ENCODE measurements at regions not wholly inside any gene's neighbourhood (a gene's known extent, or its start where the extent isn't known, plus 50 kb on each side); places are given as distances from the start of the nearest gene placed in this dataset.
"Not testable (repeated sequence)": the region's sequence is repeated elsewhere in the genome, so short reads cannot be mapped to it uniquely, and the experiment has no call there.

DNA sequence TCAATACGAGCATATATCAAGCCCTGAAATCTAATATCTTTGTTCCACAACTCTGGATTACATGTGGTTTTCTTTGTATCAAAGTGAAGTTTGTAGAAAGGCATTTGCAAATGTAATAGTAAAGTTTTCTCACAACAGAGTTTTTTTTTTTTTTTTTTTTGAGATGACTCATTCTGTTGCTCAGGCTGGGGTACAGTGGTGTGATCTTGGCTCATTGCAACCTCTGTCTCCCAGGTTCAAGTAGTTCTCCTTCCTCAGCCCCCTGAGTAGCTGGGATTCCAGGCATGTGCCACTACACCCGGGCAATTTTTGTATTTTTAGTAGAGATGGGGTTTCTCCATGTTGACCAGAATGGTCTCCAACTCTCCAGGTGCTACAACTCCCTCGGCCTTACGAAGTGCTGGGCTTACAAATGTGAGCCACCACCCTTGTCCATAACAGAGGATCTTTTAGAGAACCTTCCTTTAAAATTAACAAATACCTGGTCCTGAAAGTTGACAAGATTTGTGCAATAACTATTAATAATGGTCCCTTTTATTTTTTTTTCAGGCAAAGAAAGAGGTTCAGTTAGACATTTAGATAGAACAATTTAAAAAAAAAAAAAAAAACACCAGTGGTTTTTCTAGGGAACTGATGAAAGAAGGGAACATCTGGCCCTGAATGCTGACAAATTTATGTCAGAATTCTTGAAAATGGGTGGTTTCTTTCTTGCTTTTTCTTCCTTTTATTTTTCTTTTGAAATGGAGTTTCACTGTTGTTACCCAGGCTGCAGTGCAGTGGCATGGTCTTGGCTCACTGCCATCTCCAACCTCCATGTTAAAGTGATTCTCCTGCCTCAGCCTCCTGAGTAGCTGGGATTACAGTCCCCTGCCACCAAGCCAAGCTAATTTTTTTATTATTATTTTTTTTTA, 278.5 kb downstream of the RPS4Y2 start:
- Mint-ChIP-seq H3K27ac (peak overlapping the region; percentile 80), H3K4me3 (peak overlapping the region; percentile 35), H3K9me3 (ENCODE audit: low read depth) (peaks cover 1% of the 10 kb centered on the region), H3K27me3 (no peaks in the 10 kb centered on the region), H3K36me3 (ENCODE audit: low read depth) (no peaks in the 10 kb centered on the region), H3K4me1 (peaks cover 41% of the 10 kb centered on the region)
- intact Hi-C loops (cut with DNase I, micrococcal nuclease): loop anchor here (2.0 to 10.0 kb wide), 2 partner anchors 36 to 100 kb away; no protein-coding TSS in a partner anchor
- CTCF ChIA-PET: no interaction called here
- ATAC-seq (peak; percentile 71), DNase-seq (peak; percentile 63)
- POLR2A ChIA-PET: no interaction called here

DNA sequence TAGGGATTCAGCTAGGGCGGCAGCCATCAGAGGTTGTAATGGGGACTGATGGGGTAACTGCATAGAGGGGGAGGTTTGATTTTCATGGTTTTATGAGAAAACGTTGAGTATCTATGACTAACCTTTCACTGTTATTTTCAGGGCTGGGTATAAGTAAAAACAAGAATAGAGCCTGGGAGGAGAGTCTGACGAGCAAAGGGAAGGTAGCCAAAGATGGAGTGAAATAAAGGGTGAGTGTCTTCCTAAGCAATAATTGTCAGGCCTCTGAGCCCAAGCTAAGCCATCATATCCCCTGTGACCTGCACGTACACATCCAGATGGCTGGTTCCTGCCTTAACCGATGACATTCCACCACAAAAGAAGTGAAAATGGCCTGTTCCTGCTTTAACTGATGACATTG, 281.5 kb downstream of the RPS4Y2 start:
- POLR2A ChIA-PET: not testable (repeated sequence)
- peaks cover 41% of the 10 kb centered on the region for H3K4me1 Mint-ChIP-seq
- ATAC-seq: peak; percentile 62

DNA sequence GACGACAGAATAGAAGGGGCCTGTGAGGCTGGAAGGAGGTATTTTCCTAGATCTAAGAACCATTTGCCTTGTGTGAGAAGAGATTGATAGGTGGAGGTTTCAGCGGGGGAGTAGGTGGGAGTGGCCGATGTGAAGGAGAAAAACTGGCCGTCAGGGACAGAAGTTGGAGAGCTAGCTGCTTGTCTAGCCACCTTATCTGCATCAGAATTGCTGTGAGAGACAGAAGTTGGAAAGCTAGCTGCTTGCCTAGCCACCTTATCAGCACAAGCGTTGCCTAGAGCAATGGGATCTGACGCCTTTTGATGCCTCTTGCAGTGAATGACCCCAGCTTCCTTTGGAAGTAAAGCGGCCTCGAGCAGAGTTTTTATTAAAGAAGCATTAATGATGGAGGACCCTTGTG, 283.9 kb downstream of the RPS4Y2 start:
- DNase-seq: no peak
- H3K36me3 Mint-ChIP-seq (ENCODE audit: low read depth): peaks cover 4% of the 10 kb centered on the region
- H3K27ac Mint-ChIP-seq: no peak overlapping the region
- H3K4me3 Mint-ChIP-seq: no peak overlapping the region
- H3K27me3 Mint-ChIP-seq: no peaks in the 10 kb centered on the region
- intact Hi-C loops (cut with DNase I, micrococcal nuclease): loop anchor here in 1 of 2 experiments (10.0 kb wide), 1 partner anchor 95 kb away; no protein-coding TSS in a partner anchor
- no peak for ATAC-seq
- POLR2A ChIA-PET: no interaction called here
- CTCF ChIA-PET: interaction anchor here (0.7 kb wide), 1 partner anchor 252 kb away, joined by 3 read pairs; no protein-coding TSS in a partner anchor
- H3K9me3 Mint-ChIP-seq (ENCODE audit: low read depth): peaks cover 9% of the 10 kb centered on the region
- H3K4me1 Mint-ChIP-seq: peaks cover 20% of the 10 kb centered on the region

More for the DNA sequence above, 281.5 kb downstream of the RPS4Y2 start:
- peak overlapping the region; percentile 75 for H3K27ac Mint-ChIP-seq
- intact Hi-C loops (cut with DNase I, micrococcal nuclease): loop anchor here in 1 of 2 experiments (10.0 kb wide), 1 partner anchor 97 kb away; no protein-coding TSS in a partner anchor
- CTCF ChIA-PET; H3K4me3 Mint-ChIP-seq; H3K9me3 Mint-ChIP-seq (ENCODE audit: low read depth); H3K27me3 Mint-ChIP-seq; H3K36me3 Mint-ChIP-seq (ENCODE audit: low read depth); DNase-seq: not testable (repeated sequence)

DNA sequence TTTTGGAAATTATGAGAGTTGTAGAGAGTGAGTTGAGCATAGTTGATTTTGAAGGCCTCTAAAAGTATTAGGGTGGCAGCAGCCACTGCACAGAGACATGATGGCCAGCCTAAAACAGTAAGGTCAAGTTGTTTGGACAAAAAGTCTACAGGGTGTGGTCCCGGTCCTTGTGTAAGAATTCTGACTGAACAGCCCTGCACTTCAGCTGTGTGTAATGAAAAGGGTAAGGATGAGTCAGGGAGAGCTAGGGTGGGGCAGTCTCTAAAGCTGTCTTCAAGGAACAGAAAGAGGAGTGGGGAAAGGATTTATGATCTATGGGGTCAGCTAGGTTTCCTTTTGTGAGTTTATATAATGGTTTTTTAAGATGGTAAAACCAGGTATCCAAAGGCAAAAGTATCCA, 284.8 kb downstream of the RPS4Y2 start:
- H3K9me3 Mint-ChIP-seq (ENCODE audit: low read depth); ATAC-seq; H3K27ac Mint-ChIP-seq; CTCF ChIA-PET; intact Hi-C loops (cut with DNase I, micrococcal nuclease); H3K27me3 Mint-ChIP-seq; POLR2A ChIA-PET; DNase-seq; H3K4me3 Mint-ChIP-seq; H3K36me3 Mint-ChIP-seq (ENCODE audit: low read depth): not testable (repeated sequence)
- H3K4me1 Mint-ChIP-seq: peaks cover 18% of the 10 kb centered on the region

DNA sequence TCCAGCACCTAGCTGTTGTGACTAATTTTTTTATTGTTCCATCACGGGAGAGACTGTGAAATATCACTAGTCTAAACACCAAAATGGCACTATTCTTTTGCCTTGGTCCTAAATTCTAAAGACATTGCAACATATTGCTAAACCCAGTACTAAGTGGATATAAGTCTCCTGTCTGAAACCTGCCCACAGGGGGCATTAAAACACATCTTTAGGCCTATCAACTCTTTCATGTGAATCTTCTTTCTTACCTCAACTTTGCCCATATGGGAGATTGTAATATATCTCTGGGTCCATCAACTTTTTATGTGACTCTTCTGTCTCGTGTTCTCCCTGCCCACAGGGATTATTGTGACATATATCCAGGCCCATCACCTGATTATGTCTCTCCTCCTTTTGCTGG, 317.2 kb downstream of the RPS4Y2 start:
- no peak overlapping the region for H3K4me3 Mint-ChIP-seq
- H3K36me3 Mint-ChIP-seq (ENCODE audit: low read depth): no peaks in the 10 kb centered on the region
- H3K27me3 Mint-ChIP-seq: no peaks in the 10 kb centered on the region
- H3K27ac Mint-ChIP-seq: no peak overlapping the region
- intact Hi-C loops (cut with DNase I, micrococcal nuclease): loop anchor here in 1 of 2 experiments (10.0 kb wide), 1 partner anchor 48 kb away; no protein-coding TSS in a partner anchor
- ATAC-seq (no peak), DNase-seq (peak; percentile 6)
- H3K9me3 Mint-ChIP-seq (ENCODE audit: low read depth): no peaks in the 10 kb centered on the region
- ChIA-PET POLR2A (no interaction called here), CTCF (no interaction called here)
- peaks cover 5% of the 10 kb centered on the region for H3K4me1 Mint-ChIP-seq

DNA sequence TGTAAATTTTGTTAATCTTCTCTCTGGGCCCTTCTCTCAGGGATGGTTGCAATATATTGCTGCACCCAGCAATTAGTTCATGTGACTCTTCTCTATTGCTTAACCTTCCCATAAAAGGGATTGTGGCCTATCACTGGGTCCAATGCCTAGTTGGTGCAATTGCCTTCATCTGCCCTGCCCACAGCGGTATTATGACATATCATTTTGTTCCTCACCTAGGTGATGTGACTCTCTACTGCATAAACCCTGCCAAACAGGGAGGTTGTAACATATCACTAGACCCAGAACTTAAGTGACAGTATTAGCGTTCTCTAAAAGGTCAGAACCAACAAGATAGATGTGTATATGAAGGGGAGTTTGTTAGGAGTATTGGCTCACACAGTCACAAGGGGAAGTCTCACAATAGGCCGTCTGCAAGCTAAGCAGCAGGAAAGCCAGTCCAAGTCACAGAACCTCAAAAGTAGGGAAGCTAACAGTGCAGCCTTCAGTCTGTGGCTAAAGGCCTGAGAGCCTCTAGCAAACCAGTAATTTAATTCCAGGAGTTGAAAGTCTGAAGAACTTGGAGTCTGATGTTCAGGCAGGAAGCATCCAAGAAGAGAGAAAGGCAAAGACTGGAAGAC, 317.8 kb downstream of the RPS4Y2 start:
- Mint-ChIP-seq H3K27ac (no peak overlapping the region), H3K27me3 (no peaks in the 10 kb centered on the region), H3K9me3 (ENCODE audit: low read depth) (no peaks in the 10 kb centered on the region), H3K4me3 (no peak overlapping the region), H3K36me3 (ENCODE audit: low read depth) (no peaks in the 10 kb centered on the region), H3K4me1 (peaks cover 5% of the 10 kb centered on the region)
- CTCF ChIA-PET: no interaction called here
- no peak for ATAC-seq
- POLR2A ChIA-PET: no interaction called here
- DNase-seq: no peak
- intact Hi-C loops (cut with DNase I, micrococcal nuclease): loop anchor here in 1 of 2 experiments (10.0 kb wide), 1 partner anchor 49 kb away; no protein-coding TSS in a partner anchor

DNA sequence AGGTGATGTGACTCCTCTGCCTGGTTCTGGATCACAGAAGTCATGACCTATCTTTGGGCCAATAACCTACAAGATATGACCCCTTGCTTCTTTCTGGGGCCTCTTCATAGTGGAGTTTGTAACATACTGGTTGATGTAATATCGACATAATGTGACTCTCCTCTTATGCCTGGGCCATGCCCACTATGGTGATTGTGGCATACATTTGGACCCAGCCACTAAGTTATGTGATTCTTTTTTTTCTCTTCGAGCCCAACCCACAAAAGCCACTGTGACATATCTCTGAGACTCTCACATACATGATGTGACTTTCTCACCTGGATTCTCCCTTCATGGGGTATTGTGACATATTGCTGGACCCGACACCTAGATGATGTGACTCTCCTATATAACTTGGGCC, 319.8 kb downstream of the RPS4Y2 start:
- H3K27me3 Mint-ChIP-seq: no peaks in the 10 kb centered on the region
- intact Hi-C loops (cut with DNase I, micrococcal nuclease): loop anchor here in 1 of 2 experiments (10.0 kb wide), 1 partner anchor 51 kb away; no protein-coding TSS in a partner anchor
- ChIA-PET CTCF (no interaction called here), POLR2A (no interaction called here)
- DNase-seq: no peak
- no peak overlapping the region for H3K4me3 Mint-ChIP-seq
- no peaks in the 10 kb centered on the region for H3K9me3 Mint-ChIP-seq (ENCODE audit: low read depth)
- H3K27ac Mint-ChIP-seq: no peak overlapping the region
- H3K36me3 Mint-ChIP-seq (ENCODE audit: low read depth): no peaks in the 10 kb centered on the region
- ATAC-seq: no peak
- H3K4me1 Mint-ChIP-seq: peaks cover 5% of the 10 kb centered on the region

DNA sequence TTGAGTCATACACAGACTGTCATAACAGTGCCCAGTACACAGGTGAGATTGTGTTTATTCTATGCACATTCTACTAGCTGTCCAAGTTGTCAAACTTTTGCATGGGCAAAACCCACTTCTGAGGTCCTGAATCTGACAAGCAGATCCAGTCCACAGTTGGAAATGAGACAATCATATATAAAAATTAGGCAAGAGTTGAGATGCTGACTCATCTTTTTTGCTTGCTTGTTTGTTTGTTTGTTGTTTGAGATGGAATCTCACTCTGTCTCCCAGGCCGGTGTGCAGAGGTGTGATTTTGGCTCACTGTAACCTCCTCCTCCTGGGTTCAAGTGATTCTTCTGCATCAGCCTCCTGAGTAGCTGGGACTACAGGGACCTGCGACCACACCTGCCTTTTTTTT, 323.8 kb downstream of the RPS4Y2 start:
- CTCF ChIA-PET: no interaction called here
- Mint-ChIP-seq H3K27ac (no peak overlapping the region), H3K36me3 (ENCODE audit: low read depth) (no peaks in the 10 kb centered on the region), H3K4me3 (no peak overlapping the region), H3K9me3 (ENCODE audit: low read depth) (no peaks in the 10 kb centered on the region), H3K27me3 (no peaks in the 10 kb centered on the region), H3K4me1 (peaks cover 18% of the 10 kb centered on the region)
- DNase-seq: no peak
- no peak for ATAC-seq
- intact Hi-C loops (cut with DNase I, micrococcal nuclease): loop anchor here (10.0 kb wide), 2 partner anchors 55 to 335 kb away; no protein-coding TSS in a partner anchor
- POLR2A ChIA-PET: no interaction called here

DNA sequence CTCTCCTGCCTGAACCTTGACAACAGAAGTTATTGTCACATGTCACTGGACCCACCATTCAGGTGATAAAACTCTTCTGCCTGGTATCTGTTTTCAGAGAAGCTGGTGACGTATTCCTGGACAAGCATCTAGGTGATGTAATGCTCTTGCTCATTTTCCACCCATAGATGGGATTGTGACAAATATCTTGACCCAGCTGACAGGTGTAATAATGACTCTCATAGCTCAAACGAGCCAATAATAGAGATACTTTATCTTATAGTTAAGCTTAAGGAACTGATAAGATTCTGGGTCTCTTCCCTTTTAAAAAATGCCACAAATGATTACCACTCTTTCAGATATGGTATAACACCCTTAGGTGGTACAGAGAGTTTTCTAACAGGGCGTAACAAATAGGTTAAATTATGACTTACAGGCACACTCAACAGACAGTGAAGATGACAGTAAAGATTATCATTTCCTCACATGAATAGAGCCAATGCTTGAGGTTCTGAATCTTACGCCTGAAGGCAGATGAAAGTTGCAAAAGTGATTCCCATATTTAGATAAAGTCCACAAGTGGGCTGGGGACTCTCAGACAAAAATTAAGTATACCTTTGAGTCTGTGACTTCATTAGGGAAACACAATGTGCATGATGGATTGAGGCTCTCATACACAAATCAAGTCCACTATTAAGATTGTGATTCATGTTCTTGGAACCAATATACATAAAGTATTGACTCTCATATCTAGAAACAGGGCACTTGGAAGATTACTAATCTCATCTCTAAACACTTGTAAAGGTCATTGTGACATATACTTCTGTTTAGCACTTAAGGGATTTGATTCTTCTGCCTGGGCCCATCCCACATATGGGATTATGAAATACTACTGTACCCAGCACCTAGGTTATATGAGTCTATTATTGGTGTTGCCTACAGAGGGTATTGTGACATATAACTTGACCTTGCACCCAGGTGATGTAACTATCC, 326.0 kb downstream of the RPS4Y2 start:
- H3K4me3 Mint-ChIP-seq: no peak overlapping the region
- H3K9me3 Mint-ChIP-seq (ENCODE audit: low read depth): peaks cover 5% of the 10 kb centered on the region
- no peak for DNase-seq
- ChIA-PET CTCF (no interaction called here), POLR2A (no interaction called here)
- no peaks in the 10 kb centered on the region for H3K27me3 Mint-ChIP-seq
- H3K36me3 Mint-ChIP-seq (ENCODE audit: low read depth): no peaks in the 10 kb centered on the region
- peak; percentile 68 for ATAC-seq
- H3K27ac Mint-ChIP-seq: peak overlapping the region; percentile 42
- peaks cover 14% of the 10 kb centered on the region for H3K4me1 Mint-ChIP-seq
- intact Hi-C loops (cut with DNase I, micrococcal nuclease): loop anchor here in 1 of 2 experiments (10.0 kb wide), 1 partner anchor 337 kb away; no protein-coding TSS in a partner anchor

DNA sequence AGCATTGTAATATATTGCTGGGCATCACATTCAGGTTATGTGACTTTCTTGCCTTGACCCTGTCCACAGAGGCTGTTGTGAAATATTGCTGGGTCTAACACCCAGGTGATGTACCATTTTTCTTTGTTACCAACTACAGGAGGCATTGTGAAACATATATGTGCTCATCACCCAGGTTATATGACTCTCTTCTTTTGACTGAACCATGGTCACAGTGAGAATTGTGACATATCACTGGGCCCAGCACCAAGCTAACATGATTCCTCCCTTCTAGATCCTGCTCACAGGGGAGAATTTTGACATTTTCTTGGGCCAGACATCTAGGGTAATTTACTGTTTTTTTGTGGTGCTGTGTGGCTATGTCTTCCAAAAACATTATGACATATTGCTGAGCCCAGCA, 326.7 kb downstream of the RPS4Y2 start:
- peak; percentile 62 for ATAC-seq
- intact Hi-C loops (cut with DNase I, micrococcal nuclease): loop anchor here in 1 of 2 experiments (10.0 kb wide), 1 partner anchor 338 kb away; no protein-coding TSS in a partner anchor
- H3K36me3 Mint-ChIP-seq (ENCODE audit: low read depth): peaks cover 2% of the 10 kb centered on the region
- DNase-seq: no peak
- H3K4me3 Mint-ChIP-seq: no peak overlapping the region
- H3K9me3 Mint-ChIP-seq (ENCODE audit: low read depth): peaks cover 9% of the 10 kb centered on the region
- POLR2A ChIA-PET: no interaction called here
- peaks cover 13% of the 10 kb centered on the region for H3K4me1 Mint-ChIP-seq
- CTCF ChIA-PET: no interaction called here
- no peaks in the 10 kb centered on the region for H3K27me3 Mint-ChIP-seq
- peak overlapping the region; percentile 13 for H3K27ac Mint-ChIP-seq

DNA sequence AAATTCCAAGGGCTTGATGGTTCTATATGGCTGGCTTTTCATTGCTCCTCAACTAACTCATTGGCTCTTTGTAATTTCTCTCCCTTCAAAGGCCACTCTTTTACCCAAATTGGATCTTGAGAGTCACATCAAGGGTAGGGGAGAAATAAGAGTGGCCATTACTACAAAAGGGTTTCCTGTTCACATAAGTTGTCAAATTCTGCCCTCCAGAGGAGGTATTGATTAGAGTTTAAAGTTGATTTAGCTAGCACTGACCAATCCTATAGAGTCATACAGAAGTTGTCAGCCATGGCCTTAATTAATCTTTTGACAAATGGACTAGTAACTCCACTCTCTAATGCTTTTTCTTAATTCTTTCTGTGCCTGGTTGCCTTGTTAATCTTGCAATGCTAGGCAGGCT, 336.0 kb downstream of the RPS4Y2 start:
- no peak overlapping the region for H3K27ac Mint-ChIP-seq
- H3K27me3 Mint-ChIP-seq: no peaks in the 10 kb centered on the region
- ATAC-seq: no peak
- H3K9me3 Mint-ChIP-seq (ENCODE audit: low read depth): peaks cover 6% of the 10 kb centered on the region
- intact Hi-C loops (cut with DNase I, micrococcal nuclease): loop anchor here in 1 of 2 experiments (10.0 kb wide), 1 partner anchor 517 kb away; the partner anchor contains the start of gene EIF1AY
- H3K4me1 Mint-ChIP-seq: no peaks in the 10 kb centered on the region
- no peak overlapping the region for H3K4me3 Mint-ChIP-seq
- CTCF ChIA-PET: no interaction called here
- POLR2A ChIA-PET: no interaction called here
- H3K36me3 Mint-ChIP-seq (ENCODE audit: low read depth): peaks cover 4% of the 10 kb centered on the region
- no peak for DNase-seq

Data from activated CD4-positive, alpha-beta T cell treated with anti-CD3 and anti-CD28 coated beads for 36 hours (primary cell).